ENCODE measurements at regions not wholly inside any gene's neighbourhood (a gene's known extent, or its start where the extent isn't known, plus 50 kb on each side); places are given as distances from the start of the nearest gene placed in this dataset.

DNA sequence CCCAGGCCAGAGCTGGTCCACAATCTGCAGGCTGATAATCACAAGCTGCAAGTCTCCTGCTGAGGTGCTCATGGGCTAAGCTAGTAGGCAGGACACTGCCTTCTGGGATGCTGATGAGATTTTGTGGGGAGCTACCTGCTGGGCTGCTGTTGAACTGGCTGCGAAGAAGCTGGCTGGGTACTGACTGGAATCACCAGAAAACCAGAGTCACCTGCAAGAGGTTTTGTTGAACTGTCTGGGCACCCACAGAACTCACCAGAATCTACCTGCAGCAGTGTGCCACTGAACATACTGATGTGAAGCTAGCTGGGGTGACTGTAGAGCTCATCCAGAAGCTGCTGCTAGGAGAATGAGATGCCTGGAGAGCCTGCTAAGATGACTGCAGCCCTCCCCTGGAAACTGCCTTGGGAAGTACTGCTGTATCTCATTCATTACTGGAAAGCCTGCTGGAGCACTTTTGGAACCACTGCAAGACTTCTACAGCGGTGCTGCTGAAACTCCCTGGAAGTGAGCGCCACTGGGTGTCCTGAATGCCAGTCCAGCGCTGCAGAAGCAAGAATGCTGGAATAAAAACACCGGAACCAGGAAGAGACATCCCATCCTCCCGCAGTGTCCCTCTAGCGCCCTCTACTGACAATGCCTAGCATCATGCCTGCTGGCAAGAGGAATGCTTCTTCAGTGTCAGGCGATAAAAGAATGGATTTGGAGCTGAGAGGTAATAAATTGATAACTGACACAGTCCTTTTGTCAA, 64.9 kb upstream of the ARHGAP18 start (continued):
- TF ChIP-seq, protein P1, sequence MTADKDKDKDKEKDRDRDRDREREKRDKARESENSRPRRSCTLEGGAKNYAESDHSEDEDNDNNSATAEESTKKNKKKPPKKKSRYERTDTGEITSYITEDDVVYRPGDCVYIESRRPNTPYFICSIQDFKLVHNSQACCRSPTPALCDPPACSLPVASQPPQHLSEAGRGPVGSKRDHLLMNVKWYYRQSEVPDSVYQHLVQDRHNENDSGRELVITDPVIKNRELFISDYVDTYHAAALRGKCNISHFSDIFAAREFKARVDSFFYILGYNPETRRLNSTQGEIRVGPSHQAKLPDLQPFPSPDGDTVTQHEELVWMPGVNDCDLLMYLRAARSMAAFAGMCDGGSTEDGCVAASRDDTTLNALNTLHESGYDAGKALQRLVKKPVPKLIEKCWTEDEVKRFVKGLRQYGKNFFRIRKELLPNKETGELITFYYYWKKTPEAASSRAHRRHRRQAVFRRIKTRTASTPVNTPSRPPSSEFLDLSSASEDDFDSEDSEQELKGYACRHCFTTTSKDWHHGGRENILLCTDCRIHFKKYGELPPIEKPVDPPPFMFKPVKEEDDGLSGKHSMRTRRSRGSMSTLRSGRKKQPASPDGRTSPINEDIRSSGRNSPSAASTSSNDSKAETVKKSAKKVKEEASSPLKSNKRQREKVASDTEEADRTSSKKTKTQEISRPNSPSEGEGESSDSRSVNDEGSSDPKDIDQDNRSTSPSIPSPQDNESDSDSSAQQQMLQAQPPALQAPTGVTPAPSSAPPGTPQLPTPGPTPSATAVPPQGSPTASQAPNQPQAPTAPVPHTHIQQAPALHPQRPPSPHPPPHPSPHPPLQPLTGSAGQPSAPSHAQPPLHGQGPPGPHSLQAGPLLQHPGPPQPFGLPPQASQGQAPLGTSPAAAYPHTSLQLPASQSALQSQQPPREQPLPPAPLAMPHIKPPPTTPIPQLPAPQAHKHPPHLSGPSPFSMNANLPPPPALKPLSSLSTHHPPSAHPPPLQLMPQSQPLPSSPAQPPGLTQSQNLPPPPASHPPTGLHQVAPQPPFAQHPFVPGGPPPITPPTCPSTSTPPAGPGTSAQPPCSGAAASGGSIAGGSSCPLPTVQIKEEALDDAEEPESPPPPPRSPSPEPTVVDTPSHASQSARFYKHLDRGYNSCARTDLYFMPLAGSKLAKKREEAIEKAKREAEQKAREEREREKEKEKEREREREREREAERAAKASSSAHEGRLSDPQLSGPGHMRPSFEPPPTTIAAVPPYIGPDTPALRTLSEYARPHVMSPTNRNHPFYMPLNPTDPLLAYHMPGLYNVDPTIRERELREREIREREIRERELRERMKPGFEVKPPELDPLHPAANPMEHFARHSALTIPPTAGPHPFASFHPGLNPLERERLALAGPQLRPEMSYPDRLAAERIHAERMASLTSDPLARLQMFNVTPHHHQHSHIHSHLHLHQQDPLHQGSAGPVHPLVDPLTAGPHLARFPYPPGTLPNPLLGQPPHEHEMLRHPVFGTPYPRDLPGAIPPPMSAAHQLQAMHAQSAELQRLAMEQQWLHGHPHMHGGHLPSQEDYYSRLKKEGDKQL (CRISPR knock-in tag; IDR thresholded peaks at IDR 0.05; ENCODE audit: low read depth): no peak
- TF ChIP-seq, protein P2, sequence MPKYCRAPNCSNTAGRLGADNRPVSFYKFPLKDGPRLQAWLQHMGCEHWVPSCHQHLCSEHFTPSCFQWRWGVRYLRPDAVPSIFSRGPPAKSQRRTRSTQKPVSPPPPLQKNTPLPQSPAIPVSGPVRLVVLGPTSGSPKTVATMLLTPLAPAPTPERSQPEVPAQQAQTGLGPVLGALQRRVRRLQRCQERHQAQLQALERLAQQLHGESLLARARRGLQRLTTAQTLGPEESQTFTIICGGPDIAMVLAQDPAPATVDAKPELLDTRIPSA (CRISPR knock-in tag; IDR thresholded peaks at IDR 0.05; ENCODE audit: borderline replicate concordance): no peak
- TF ChIP-seq ZNF333 (CRISPR knock-in tag; IDR thresholded peaks at IDR 0.05; ENCODE audit: borderline replicate concordance) (no peak), ZNF792 (CRISPR knock-in tag; IDR thresholded peaks at IDR 0.05) (no peak), NFYC (CRISPR knock-in tag; IDR thresholded peaks at IDR 0.05) (no peak), SMAD3 (CRISPR knock-in tag; IDR thresholded peaks at IDR 0.05) (peak; percentile 47; the same call in 1 of the 2 replicates), ZNF773 (CRISPR knock-in tag; IDR thresholded peaks at IDR 0.05; ENCODE audit: borderline replicate concordance) (no peak), HOXA9 (CRISPR knock-in tag; IDR thresholded peaks at IDR 0.05; ENCODE audit: borderline replicate concordance) (no peak), MATR3 (CRISPR knock-in tag; IDR thresholded peaks at IDR 0.05) (no peak), FOXJ3 (CRISPR knock-in tag; IDR thresholded peaks at IDR 0.05; ENCODE audit: borderline replicate concordance) (no peak), ESRRA (CRISPR knock-in tag; IDR thresholded peaks at IDR 0.05; ENCODE audit: low read depth) (no peak)
- TF ChIP-seq, protein P3, sequence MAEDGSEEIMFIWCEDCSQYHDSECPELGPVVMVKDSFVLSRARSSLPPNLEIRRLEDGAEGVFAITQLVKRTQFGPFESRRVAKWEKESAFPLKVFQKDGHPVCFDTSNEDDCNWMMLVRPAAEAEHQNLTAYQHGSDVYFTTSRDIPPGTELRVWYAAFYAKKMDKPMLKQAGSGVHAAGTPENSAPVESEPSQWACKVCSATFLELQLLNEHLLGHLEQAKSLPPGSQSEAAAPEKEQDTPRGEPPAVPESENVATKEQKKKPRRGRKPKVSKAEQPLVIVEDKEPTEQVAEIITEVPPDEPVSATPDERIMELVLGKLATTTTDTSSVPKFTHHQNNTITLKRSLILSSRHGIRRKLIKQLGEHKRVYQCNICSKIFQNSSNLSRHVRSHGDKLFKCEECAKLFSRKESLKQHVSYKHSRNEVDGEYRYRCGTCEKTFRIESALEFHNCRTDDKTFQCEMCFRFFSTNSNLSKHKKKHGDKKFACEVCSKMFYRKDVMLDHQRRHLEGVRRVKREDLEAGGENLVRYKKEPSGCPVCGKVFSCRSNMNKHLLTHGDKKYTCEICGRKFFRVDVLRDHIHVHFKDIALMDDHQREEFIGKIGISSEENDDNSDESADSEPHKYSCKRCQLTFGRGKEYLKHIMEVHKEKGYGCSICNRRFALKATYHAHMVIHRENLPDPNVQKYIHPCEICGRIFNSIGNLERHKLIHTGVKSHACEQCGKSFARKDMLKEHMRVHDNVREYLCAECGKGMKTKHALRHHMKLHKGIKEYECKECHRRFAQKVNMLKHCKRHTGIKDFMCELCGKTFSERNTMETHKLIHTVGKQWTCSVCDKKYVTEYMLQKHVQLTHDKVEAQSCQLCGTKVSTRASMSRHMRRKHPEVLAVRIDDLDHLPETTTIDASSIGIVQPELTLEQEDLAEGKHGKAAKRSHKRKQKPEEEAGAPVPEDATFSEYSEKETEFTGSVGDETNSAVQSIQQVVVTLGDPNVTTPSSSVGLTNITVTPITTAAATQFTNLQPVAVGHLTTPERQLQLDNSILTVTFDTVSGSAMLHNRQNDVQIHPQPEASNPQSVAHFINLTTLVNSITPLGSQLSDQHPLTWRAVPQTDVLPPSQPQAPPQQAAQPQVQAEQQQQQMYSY (CRISPR knock-in tag; IDR thresholded peaks at IDR 0.05): no peak
- TF ChIP-seq, protein P4, sequence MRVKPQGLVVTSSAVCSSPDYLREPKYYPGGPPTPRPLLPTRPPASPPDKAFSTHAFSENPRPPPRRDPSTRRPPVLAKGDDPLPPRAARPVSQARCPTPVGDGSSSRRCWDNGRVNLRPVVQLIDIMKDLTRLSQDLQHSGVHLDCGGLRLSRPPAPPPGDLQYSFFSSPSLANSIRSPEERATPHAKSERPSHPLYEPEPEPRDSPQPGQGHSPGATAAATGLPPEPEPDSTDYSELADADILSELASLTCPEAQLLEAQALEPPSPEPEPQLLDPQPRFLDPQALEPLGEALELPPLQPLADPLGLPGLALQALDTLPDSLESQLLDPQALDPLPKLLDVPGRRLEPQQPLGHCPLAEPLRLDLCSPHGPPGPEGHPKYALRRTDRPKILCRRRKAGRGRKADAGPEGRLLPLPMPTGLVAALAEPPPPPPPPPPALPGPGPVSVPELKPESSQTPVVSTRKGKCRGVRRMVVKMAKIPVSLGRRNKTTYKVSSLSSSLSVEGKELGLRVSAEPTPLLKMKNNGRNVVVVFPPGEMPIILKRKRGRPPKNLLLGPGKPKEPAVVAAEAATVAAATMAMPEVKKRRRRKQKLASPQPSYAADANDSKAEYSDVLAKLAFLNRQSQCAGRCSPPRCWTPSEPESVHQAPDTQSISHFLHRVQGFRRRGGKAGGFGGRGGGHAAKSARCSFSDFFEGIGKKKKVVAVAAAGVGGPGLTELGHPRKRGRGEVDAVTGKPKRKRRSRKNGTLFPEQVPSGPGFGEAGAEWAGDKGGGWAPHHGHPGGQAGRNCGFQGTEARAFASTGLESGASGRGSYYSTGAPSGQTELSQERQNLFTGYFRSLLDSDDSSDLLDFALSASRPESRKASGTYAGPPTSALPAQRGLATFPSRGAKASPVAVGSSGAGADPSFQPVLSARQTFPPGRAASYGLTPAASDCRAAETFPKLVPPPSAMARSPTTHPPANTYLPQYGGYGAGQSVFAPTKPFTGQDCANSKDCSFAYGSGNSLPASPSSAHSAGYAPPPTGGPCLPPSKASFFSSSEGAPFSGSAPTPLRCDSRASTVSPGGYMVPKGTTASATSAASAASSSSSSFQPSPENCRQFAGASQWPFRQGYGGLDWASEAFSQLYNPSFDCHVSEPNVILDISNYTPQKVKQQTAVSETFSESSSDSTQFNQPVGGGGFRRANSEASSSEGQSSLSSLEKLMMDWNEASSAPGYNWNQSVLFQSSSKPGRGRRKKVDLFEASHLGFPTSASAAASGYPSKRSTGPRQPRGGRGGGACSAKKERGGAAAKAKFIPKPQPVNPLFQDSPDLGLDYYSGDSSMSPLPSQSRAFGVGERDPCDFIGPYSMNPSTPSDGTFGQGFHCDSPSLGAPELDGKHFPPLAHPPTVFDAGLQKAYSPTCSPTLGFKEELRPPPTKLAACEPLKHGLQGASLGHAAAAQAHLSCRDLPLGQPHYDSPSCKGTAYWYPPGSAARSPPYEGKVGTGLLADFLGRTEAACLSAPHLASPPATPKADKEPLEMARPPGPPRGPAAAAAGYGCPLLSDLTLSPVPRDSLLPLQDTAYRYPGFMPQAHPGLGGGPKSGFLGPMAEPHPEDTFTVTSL (CRISPR knock-in tag; IDR thresholded peaks at IDR 0.05; ENCODE audit: borderline replicate concordance): no peak

All from HepG2 (cell line).